ENCODE measurements at regions not wholly inside any gene's neighbourhood (a gene's known extent, or its start where the extent isn't known, plus 50 kb on each side); places are given as distances from the start of the nearest gene placed in this dataset.

DNA sequence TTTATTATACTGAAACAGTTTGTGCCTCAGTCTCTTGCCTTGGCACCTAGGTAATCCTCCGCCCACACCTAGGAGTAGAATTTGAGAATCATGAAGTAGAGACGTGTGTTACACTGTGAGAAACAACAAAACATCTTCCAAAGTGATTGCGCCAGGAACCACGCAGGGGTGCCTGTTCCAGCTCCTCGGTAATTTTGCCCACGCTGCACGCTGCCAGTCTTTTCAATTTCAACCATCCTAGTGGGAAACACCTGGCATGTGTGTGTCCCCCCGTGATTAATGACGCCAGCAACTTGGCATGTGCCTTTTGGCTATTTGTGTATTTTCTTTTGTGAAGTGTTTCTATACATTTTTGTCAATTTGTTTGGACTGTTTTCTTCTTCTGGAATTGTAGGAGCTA, 919.1 kb downstream of the BRD1 start:
- FAIRE-seq (no peak), ATAC-seq (no peak), DNase-seq (ENCODE audit: low spot score) (no peak)
- no TSS peak for BruUV-seq (replicated peaks)
- WGBS (ENCODE audit: low lambda C conversion rate), result 38% methylated on average over 9 of the region's 9 CpGs
- Histone ChIP-seq H4K20me1 (ENCODE audit: insufficient read depth, low read length) (no peaks in the 10 kb centered on the region), H3K9me3 (ENCODE audit: low read length) (no peaks in the 10 kb centered on the region), H3K27me3 (ENCODE audit: control insufficient read depth in 1 of 2, insufficient read depth in 2 of 2, low read length in 2 of 2) (peaks cover 0 to 14% of the 10 kb centered on the region in 2 experiments; a peak in 3 of 5 replicates), H3K4me3 (replicated peaks in 1 of 3; ENCODE audit: insufficient read depth in 1 of 3, low read depth in 2 of 3, low read length in 3 of 3) (no peak overlapping the region), H3K36me3 (replicated peaks in 1 of 2; ENCODE audit: control insufficient read depth in 1 of 2, insufficient read depth in 2 of 2, low read length in 2 of 2) (no peaks in the 10 kb centered on the region), H3K27ac (ENCODE audit: extremely low read length, insufficient read depth, low read length) (no peak overlapping the region), H2AFZ (ENCODE audit: low read length) (no peak overlapping the region), H3K4me1 (ENCODE audit: insufficient read depth, low read length) (peaks cover 2% of the 10 kb centered on the region; the same call in 1 of the 2 replicates), H3K79me2 (ENCODE audit: insufficient read depth, low read length) (no peaks in the 10 kb centered on the region), H3K4me2 (ENCODE audit: low read depth, low read length) (no peak overlapping the region), H3K9ac (ENCODE audit: insufficient read depth, low read depth, low read length) (no peak overlapping the region)
- CTCF ChIA-PET (ENCODE audit: low intra/inter-chr PET ratio, low total read pairs), result no interaction called here
- TF ChIP-seq RXRB (CRISPR knock-in tag; IDR thresholded peaks at IDR 0.05; ENCODE audit: borderline replicate concordance) (no peak), ZNF230 (CRISPR knock-in tag; IDR thresholded peaks at IDR 0.05) (no peak), PITX1 (CRISPR knock-in tag; IDR thresholded peaks at IDR 0.05) (no peak), HMGA1 (CRISPR knock-in tag; conservative IDR thresholded peaks at IDR 0.05) (no peak), CHD4 (IDR thresholded peaks at IDR 0.05; ENCODE audit: borderline replicate concordance, low read length) (no peak), KMT2B (CRISPR knock-in tag; IDR thresholded peaks at IDR 0.05) (no peak), ZNF546 (CRISPR knock-in tag; conservative IDR thresholded peaks at IDR 0.05) (no peak), ESRRA (CRISPR knock-in tag; IDR thresholded peaks at IDR 0.05; ENCODE audit: low read depth) (no peak), ZNF569 (CRISPR knock-in tag; IDR thresholded peaks at IDR 0.05; ENCODE audit: borderline replicate concordance) (no peak), MED1 (CRISPR knock-in tag; IDR thresholded peaks at IDR 0.05) (no peak)
- in situ Hi-C loops (cut with HindIII; ENCODE audit: extremely low pct_ligation_motif_present, low pct_unique_long_range_greater_than_20kb) (no loop called here), intact Hi-C loops (cut with micrococcal nuclease; ENCODE audit: unreplicated experiment) (no loop called here)
- POLR2A ChIA-PET, result no interaction called here

DNA sequence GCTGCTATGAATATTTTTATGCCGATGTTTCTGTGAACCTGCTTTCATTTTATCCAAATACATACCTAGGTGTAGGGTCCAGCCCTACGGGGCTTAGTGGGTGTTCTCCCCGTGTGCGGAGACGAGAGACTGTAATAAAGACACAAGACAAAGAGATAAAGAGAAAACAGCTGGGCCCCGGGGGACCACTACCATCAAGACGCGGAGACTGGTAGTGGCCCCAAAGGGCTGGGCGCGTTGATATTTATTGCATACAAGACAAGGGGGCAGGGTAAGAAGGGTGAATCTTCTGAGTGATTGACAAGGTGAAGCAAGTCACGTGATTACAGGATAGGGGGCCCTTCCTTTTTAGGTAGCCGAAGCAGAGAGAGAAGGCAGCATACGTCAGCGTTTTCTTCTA, 920.1 kb downstream of the BRD1 start:
- intact Hi-C loops (cut with micrococcal nuclease; ENCODE audit: unreplicated experiment), result no loop called here
- H3K4me2 ChIP-seq (ENCODE audit: low read depth, low read length), result no peak overlapping the region
- TF ChIP-seq, protein P1, sequence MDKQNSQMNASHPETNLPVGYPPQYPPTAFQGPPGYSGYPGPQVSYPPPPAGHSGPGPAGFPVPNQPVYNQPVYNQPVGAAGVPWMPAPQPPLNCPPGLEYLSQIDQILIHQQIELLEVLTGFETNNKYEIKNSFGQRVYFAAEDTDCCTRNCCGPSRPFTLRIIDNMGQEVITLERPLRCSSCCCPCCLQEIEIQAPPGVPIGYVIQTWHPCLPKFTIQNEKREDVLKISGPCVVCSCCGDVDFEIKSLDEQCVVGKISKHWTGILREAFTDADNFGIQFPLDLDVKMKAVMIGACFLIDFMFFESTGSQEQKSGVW (CRISPR knock-in tag; IDR thresholded peaks at IDR 0.05; ENCODE audit: borderline replicate concordance), result no peak
- TF ChIP-seq RAD51 (IDR thresholded peaks at IDR 0.05; ENCODE audit: borderline replicate concordance), result peak; percentile 70; the same call in 1 of the 2 replicates
- ATAC-seq (no peak), FAIRE-seq (no peak), DNase-seq (ENCODE audit: low spot score) (no peak)
- H3K27ac ChIP-seq (ENCODE audit: extremely low read length, insufficient read depth, low read length), result no peak overlapping the region
- in situ Hi-C loops (cut with HindIII; ENCODE audit: extremely low pct_ligation_motif_present, low pct_unique_long_range_greater_than_20kb), result no loop called here
- H2AFZ ChIP-seq (ENCODE audit: low read length), result no peak overlapping the region
- no peak overlapping the region for H3K4me3 ChIP-seq (replicated peaks in 1 of 3; ENCODE audit: insufficient read depth in 1 of 3, low read depth in 2 of 3, low read length in 3 of 3)
- peaks cover 9% of the 10 kb centered on the region for H3K4me1 ChIP-seq (ENCODE audit: insufficient read depth, low read length)
- 67% methylated on average over 14 of the region's 14 CpGs for WGBS (ENCODE audit: low lambda C conversion rate)
- BruUV-seq (replicated peaks), result no TSS peak
- H3K9me3 ChIP-seq (ENCODE audit: low read length), result no peaks in the 10 kb centered on the region
- peaks cover 0 to 14% of the 10 kb centered on the region in 2 experiments; a peak in 3 of 5 replicates for H3K27me3 ChIP-seq (ENCODE audit: control insufficient read depth in 1 of 2, insufficient read depth in 2 of 2, low read length in 2 of 2)
- H3K79me2 ChIP-seq (ENCODE audit: insufficient read depth, low read length), result no peaks in the 10 kb centered on the region
- H4K20me1 ChIP-seq (ENCODE audit: insufficient read depth, low read length), result no peaks in the 10 kb centered on the region
- ChIA-PET CTCF (ENCODE audit: low intra/inter-chr PET ratio, low total read pairs) (no interaction called here), POLR2A (no interaction called here)
- H3K36me3 ChIP-seq (replicated peaks in 1 of 2; ENCODE audit: control insufficient read depth in 1 of 2, insufficient read depth in 2 of 2, low read length in 2 of 2), result no peaks in the 10 kb centered on the region
- no peak overlapping the region for H3K9ac ChIP-seq (ENCODE audit: insufficient read depth, low read depth, low read length)

Data from HepG2 (cell line).